Activated naive CD4-positive, alpha-beta T cell treated with Interleukin-2 at 50 U/mL for 16 hours (primary cell): ENCODE measurements at regions not wholly inside any gene's neighbourhood (a gene's known extent, or its start where the extent isn't known, plus 50 kb on each side); places are given as distances from the start of the nearest gene placed in this dataset.
"Not testable (repeated sequence)": the region's sequence is repeated elsewhere in the genome, so short reads cannot be mapped to it uniquely, and the experiment has no call there.

Experiments used
- DNase-seq: peaks from one replicate; pipeline ENCODE4 v3.0.0-alpha.2; 2020

- not testable (repeated sequence) for DNase-seq
Measured at GRCh38 chr12:91711925-91712324, 433.7 kb downstream of the BTG1 start.

DNA sequence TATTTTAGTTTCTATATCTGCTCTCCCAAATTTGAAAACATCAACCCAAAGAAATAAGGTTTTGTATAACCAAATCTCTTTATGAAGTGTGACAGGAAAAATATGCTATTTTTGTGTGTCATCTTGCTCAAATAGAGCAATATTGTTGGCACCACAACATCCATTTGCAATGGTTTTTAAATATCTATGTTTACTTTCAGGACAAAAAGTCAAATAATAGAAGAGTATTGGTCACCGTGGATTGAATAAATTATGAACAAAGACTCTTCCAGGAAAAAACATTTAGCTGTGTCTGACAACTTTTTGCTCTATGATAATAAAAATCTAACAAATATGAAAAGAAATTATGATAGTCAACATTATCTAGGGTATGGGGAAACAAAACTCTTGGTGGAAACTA, 439.2 kb downstream of the BTG1 start:
- no peak for DNase-seq

DNA sequence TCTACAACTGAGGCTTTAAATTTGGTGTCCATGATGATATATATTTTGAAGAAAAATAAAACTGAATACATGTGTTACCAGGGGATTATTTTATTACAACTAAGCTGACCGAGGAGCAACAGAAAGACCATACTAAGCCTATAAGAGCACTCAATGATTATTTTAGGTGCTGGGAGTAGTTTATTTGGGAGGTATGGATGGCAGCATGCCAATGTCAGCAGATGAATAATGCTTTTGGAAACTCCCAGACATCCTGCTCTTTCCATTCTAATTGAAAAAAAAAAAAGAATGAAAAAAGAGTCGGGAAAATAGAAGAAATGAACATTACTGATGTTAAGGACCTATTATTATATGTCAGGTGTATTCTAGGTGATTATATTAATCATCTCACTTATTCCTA, 441.2 kb downstream of the BTG1 start:
- no peak for DNase-seq

DNA sequence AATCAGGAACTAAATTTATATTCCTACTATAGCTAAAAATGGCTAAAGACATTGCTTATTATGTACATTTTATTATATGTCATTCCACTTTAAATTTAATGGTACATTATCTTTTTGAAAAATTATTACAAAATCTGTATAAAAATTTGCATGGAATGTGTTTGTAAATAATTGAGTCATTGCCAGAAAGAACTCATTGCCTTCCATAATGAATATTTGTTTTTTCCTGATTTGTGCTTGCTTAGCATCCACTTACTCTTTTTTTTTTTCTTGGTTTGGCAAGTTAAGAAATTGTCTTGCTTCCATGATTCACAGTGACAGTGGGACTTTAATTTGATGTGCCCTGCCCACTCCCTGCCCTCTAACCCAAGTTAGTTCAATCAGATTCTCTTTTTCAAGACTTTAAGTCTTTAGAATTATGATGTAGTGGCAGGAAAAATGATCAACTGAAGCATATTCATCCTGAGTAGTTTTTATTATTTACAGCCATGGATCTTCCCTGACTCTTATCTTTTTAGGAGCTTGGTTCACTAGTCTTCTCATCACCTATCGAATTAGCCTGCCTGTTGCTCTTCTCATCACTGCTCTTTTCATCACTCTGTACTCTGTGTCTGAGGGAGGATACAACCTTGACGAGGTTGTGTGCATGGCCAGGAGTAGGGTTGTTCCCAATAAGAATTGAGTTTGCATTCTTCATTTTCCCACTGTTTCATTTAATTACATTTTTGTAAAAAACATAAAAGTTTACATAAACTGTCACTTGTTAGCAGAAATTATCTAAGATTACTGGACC, 442.0 kb downstream of the BTG1 start:
- DNase-seq, result no peak

DNA sequence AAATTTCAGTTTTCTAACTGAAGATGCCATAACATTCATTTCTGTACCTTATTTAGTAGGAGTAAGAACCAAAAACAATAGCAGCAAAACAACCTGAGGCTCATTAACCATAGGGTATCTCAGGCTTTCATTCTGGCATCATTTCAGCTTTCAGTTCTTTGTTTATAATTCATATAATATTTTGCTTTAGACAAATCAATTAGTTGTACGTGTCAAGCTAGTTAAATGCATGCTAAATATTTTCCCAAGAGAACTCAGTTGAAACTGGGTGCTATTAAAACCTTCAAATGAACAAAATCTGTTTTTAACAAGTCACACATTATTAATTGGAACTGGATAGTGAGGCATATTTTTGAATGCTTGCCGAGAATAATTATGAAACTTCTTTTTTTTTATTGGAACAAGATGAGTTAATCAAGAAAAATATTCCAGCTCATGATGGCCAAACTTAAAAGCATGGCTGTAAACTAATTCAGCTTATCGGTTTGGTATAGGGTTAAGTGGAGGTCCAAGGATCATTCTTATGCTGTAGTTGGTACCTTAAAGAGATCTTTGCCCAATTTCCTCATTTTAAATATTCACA, 442.7 kb downstream of the BTG1 start:
- DNase-seq, result no peak

DNA sequence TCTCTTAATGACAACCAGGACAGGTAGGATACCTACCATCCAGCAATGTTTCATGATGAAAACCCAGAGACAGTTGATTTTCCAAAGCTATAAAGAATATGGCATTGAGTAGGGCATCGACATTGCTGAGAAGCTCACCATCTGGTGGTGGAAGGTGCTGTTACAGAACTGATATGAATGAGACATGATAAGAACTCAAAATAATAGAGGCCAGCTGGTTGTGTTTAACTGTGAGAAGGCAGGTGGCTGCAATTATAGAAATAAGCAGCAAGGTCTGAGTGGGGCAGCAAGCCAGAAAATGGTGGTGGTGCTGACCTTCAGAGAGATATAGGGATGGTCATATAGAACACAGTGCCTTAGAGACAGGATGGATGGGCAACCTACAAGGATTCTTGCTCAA, 449.7 kb downstream of the BTG1 start:
- no peak for DNase-seq

DNA sequence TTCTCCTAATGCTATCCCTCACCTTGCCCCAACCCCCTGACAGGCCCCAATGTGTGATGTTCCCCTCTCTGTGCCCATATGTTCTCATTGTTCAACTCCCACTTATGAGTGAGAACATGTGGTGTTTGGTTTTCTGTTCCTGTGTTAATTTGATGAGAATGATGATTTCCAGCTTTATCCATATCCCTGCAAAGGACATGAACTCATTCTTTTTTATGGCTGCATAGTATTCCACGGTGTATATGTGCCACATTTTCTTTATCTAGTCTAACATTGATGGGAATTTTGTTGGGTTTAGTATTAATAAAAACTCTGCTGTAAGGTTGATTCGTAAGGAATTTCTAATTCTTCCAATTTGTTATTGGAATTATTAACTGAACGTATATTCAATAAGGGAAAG, 450.2 kb downstream of the BTG1 start:
- not testable (repeated sequence) for DNase-seq

- DNase-seq, result no peak
Measured at GRCh38 chr12:91690531-91690930, 455.1 kb downstream of the BTG1 start.

- no peak for DNase-seq
Measured at GRCh38 chr12:91687052-91688017, 458.3 kb downstream of the BTG1 start.

DNA sequence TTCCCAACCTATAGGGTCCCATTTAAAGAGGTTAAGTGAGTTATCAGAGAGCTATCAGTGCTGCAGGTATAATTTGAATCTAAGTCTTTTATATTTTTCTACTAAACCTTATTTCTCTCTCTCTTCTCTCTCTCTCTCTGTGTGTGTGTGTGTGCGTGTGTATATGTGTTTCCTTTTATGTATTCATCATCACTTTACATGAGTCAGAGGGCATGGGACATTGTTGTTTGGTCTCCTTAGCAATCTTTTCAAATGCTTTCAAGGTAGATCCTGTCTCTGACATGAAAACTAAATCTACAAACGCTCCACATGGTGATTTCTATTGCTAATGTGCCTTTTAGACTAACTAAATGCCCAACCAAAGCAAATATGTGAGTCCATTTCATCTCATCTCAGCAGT, 459.7 kb downstream of the BTG1 start:
- no peak for DNase-seq

- DNase-seq, result no peak
Measured at GRCh38 chr12:91681751-91682150, 463.9 kb downstream of the BTG1 start.

DNA sequence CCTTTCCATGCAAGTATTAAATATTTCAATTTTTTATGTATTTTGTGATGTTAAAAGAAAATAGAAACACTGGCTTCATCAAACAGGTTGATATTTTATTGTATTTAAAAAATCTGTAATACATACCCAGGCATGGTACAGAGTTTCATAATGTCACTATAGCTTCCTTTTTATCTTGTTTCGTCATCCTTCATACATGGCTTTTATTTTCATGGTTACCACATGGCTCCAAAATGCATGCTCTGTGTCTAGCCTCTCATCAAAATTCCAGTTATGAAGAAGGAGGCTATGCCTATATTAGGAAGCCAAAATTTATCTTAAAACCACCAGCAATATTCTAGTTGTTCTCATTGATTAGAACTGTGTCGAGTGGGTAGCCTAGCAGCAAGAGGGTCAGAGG, 464.8 kb downstream of the BTG1 start:
- DNase-seq, result no peak

DNA sequence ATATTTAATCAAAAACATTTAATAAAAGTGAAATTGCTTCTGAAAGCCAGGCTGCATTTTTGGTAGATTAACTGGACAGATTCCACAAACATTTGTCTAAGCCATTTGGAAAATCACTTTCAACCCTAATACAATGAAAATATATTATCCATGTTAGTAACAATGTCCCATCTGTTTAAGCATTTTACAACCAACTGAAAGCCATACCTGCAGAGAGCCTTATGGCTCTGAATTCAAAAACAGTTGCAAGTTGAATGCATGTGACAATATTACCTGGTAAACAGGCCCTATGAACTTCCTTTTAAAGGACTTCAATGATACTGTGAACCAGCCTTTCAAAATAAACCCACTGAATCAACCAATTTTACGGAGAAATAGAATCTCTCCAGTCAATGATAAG, 468.1 kb downstream of the BTG1 start:
- no peak for DNase-seq

- no peak for DNase-seq
Measured at GRCh38 chr12:91675401-91675800, 470.2 kb downstream of the BTG1 start.

- no peak for DNase-seq
Measured at GRCh38 chr12:91672130-91672529, 473.5 kb downstream of the BTG1 start.

DNA sequence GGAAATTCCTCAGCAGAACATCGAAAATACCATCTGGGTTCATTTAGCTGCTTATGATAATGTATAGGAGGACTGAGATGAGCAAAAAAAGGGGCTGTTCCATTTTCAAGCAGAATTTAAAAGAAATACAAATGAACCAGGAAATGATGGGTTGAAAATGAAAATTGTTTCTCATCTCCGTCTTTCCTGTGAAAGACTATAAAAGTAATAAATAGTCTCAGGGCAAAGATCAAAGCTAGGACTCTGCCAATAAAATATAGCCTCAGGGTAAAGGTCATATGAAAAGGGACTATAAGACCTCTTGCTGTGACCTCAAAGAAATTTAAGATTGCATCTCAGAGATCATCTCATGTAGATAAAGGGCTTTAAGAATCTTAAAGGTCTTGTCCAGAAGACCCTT, 478.0 kb downstream of the BTG1 start:
- DNase-seq, result no peak

- DNase-seq, result no peak
Measured at GRCh38 chr12:91663744-91664143, 481.1 kb upstream of the DCN start.

GRCh38 chr12:91663310-91663709, 480.7 kb upstream of the DCN start:
- DNase-seq, result no peak

DNA sequence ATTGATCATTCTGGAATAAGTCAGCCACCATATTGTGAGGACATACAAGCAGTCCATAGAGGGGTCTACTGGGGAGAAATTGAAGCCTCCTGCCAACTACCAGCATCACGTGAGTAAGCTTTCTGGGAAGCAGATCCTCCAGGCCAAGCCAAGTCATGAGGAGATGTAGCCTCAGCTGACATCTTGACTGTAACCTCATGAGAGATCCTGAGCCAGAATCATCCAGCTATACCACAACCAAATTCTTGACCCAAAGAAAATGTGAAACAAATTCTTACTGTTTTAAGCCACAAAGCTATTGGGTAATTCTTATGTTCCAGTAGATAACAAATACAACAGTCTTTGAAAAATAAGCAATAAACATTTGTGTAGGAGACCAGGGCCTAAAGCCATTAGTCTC, 479.4 kb upstream of the DCN start:
- DNase-seq, result no peak

DNA sequence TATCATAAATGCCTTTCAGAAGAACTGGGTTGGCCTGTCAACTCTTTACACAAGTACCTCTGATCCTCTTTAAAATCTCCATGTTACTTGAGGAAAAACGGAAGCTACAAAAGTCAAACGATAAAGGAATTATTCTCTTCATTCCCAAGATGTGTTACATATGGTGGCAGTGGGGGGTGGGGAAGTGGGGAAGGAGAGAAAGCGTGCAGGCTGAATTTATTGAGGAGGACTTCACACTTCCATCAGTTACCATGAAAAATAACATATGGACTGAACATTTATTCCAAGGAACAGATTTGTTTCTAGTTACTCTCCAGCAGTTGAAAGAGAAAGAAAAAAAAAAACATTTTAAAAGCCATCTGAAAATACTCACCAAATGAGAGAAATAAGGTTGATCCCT, 474.4 kb upstream of the DCN start:
- no peak for DNase-seq

GRCh38 chr12:91655966-91656365, 473.3 kb upstream of the DCN start:
- DNase-seq, result no peak

DNA sequence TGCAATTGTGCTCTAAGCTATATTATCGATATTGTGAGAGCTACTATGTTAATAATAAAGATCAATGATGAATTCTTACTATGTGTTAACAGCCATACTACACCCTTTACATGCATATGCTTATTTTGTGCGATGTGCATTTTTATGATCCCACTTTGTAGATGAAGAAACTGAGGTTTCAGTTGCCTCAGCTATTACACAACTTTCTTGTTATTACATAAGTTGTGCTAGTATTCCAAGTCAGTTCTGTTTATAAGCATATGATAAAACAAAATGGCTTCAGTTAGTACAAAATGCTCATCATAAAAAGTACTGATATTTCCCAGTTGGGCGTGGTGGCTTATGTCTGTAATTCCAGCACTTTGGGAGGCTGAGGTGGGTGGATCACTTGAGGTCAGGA, 471.5 kb upstream of the DCN start:
- DNase-seq, result no peak

GRCh38 chr12:91651728-91652127, 469.1 kb upstream of the DCN start:
- DNase-seq, result no peak

DNA sequence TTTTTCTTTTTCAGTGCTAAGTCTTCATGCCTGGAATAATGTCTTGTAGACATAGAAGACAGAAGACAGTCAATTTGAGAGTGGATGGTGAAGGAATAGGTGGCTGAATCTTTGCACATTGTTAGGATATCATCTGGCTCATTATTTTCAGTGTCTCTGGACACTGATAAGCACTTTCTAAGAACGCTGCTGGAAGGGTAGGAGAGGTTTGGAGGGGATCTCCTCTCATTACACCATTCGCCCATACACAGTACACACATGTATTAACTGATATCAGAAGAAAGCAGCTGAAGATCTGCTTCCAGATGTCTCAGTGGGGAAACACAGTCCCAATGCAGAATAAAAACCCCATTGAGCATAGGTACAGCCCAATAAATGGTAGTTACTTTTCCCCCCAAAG, 461.1 kb upstream of the DCN start:
- DNase-seq, result no peak
